T-cell (primary cell): ENCODE measurements at regions not wholly inside any gene's neighbourhood (a gene's known extent, or its start where the extent isn't known, plus 50 kb on each side); places are given as distances from the start of the nearest gene placed in this dataset.

ENCODE experiments used
- ATAC-seq, 4 experiments: fragments of 200-7000 bp in 3 of 4; fragments of 150-1000 bp in 1 of 4; cut with Tn5 transposase; replicated peaks in 1 of 4; 1 replicate in 3 of 4; 2 replicates in 1 of 4; pipeline ENCODE4 v1.10.0; 2021; ENCODE audit warnings: moderate library complexity in 3 of 4, mild to moderate bottlenecking in 2 of 4, moderate number of reproducible peaks in 1 of 4
- CTCF ChIA-PET, 2 donors: fragments of 300-600 bp; sonication (Branson Sonifier 250); formaldehyde crosslinking; loops; one replicate each; lab custom pipeline; 2022; ENCODE audit warnings: antibody characterized with exemption in 2 of 2; lab: Charles Lee
- POLR2A ChIA-PET, 2 donors: fragments of 300-600 bp; sonication (Branson Sonifier 250); formaldehyde crosslinking; loops; one replicate each; lab custom pipeline; 2022; ENCODE audit warnings: antibody characterized with exemption in 2 of 2; lab: Charles Lee
- DNase-seq, 35 experiments: peaks; one replicate each; pipeline versions ENCODE4 v3.0.0 to v3.0.0-alpha.2; 2013 to 2023
- H3K27ac ChIP-seq: one replicate; pipeline ENCODE4 v1.5.1; 2013; ENCODE audit warnings: low read length
- H3K27me3 ChIP-seq, 2 experiments: replicated peaks in 1 of 2; 1 replicate in 1 of 2; 2 replicates in 1 of 2; pipeline versions ENCODE4 v1.6.1 to v1.7.0; 2013; ENCODE audit warnings: low read length in 1 of 2, mixed read lengths in 1 of 2; ENCODE audit not compliant: control insufficient read depth in 2 of 2, insufficient read depth in 2 of 2; ENCODE audit errors: extremely low read depth in 1 of 2
- H3K36me3 ChIP-seq, 2 donors: 1 replicate in 1 of 2; 2 replicates in 1 of 2; pipeline versions ENCODE4 v1.6.1 to v1.7.0; 2013; ENCODE audit warnings: low read length in 1 of 2; ENCODE audit not compliant: control insufficient read depth in 2 of 2, insufficient read depth in 1 of 2; ENCODE audit errors: extremely low read depth in 1 of 2
- H3K4me1 ChIP-seq, 2 experiments: 1 replicate in 1 of 2; 2 replicates in 1 of 2; pipeline versions ENCODE4 v1.6.1 to v1.7.0; 2013; ENCODE audit warnings: low read length in 2 of 2, mixed read lengths in 1 of 2; ENCODE audit not compliant: insufficient read depth in 2 of 2, control insufficient read depth in 1 of 2; ENCODE audit errors: extremely low read depth in 1 of 2
- H3K4me3 ChIP-seq, 2 donors: 1 replicate in 1 of 2; 2 replicates in 1 of 2; pipeline versions ENCODE4 v1.5.1 to v1.7.0; 2013; ENCODE audit warnings: mild to moderate bottlenecking in 2 of 2, low read length in 1 of 2, moderate library complexity in 1 of 2; ENCODE audit not compliant: control insufficient read depth in 1 of 2; ENCODE audit errors: extremely low read depth in 1 of 2
- H3K9me3 ChIP-seq: 2 replicates; pipeline ENCODE4 v1.7.0; 2013
- H3K27ac Mint-ChIP-seq, 2 donors: one replicate each; pipeline ENCODE4 v1.8.0; 2020 to 2021; ENCODE audit warnings: mild to moderate bottlenecking in 2 of 2, mixed read lengths in 2 of 2
- H3K27me3 Mint-ChIP-seq, 2 donors: one replicate each; pipeline ENCODE4 v1.8.0; 2021 to 2022; ENCODE audit warnings: mixed read lengths in 2 of 2
- H3K36me3 Mint-ChIP-seq: one replicate; pipeline ENCODE4 v1.8.0; 2021; ENCODE audit warnings: mixed read lengths
- H3K4me1 Mint-ChIP-seq, 3 donors: one replicate each; pipeline ENCODE4 v1.8.0; 2020 to 2022; ENCODE audit warnings: mixed read lengths in 3 of 3, mild to moderate bottlenecking in 1 of 3
- H3K4me3 Mint-ChIP-seq, 3 donors: one replicate each; pipeline ENCODE4 v1.8.0; 2020 to 2022; ENCODE audit warnings: mild to moderate bottlenecking in 3 of 3, mixed read lengths in 3 of 3, moderate library complexity in 3 of 3
- H3K9me3 Mint-ChIP-seq, 3 donors: one replicate each; pipeline ENCODE4 v1.8.0; 2020 to 2022; ENCODE audit warnings: mixed read lengths in 3 of 3
- WGBS: methylation state at CpG from one replicate; pipeline ENCODE4 v1.1.5; 2013; ENCODE audit warnings: missing lambda C conversion rate; ENCODE audit not compliant: insufficient coverage; 5-methylcytosine and 5-hydroxymethylcytosine counted together

- H3K27ac ChIP-seq, result no peak overlapping the region
- Mint-ChIP-seq H3K4me1 (no peaks in the 10 kb centered on the region), H3K9me3 (peaks cover 5 to 18% (median 10%) of the 10 kb centered on the region in 3 donors), H3K27me3 (no peaks in the 10 kb centered on the region), H3K4me3 (no peak overlapping the region), H3K27ac (no peak overlapping the region), H3K36me3 (no peaks in the 10 kb centered on the region)
- ATAC-seq, result no peak
- H3K36me3 ChIP-seq, result no peaks in the 10 kb centered on the region
- no peaks in the 10 kb centered on the region for H3K9me3 ChIP-seq
- no peaks in the 10 kb centered on the region for H3K27me3 ChIP-seq
- 86% methylated on average over 1 of the region's 4 CpGs for whole genome bisulfite sequencing
- H3K4me3 ChIP-seq, result no peak overlapping the region
- ChIA-PET CTCF (no interaction called here), POLR2A (no interaction called here)
- DNase-seq, result no peak
- H3K4me1 ChIP-seq, result no peaks in the 10 kb centered on the region
Observed at GRCh38 chr5:167307042-167307441, 984.4 kb upstream of the WWC1 start.

- Histone ChIP-seq H3K9me3 (no peaks in the 10 kb centered on the region), H3K36me3 (no peaks in the 10 kb centered on the region), H3K4me1 (no peaks in the 10 kb centered on the region), H3K27me3 (no peaks in the 10 kb centered on the region), H3K4me3 (no peak overlapping the region), H3K27ac (no peak overlapping the region)
- CTCF ChIA-PET, result interaction anchor here in 1 of 2 donors (0.6 kb wide), 1 partner anchor 29 kb away, joined by 3 read pairs; no protein-coding TSS in a partner anchor
- Mint-ChIP-seq H3K4me3 (no peak overlapping the region), H3K36me3 (no peaks in the 10 kb centered on the region), H3K27me3 (no peaks in the 10 kb centered on the region), H3K9me3 (peaks cover 6 to 10% (median 10%) of the 10 kb centered on the region in 3 donors), H3K27ac (no peak overlapping the region), H3K4me1 (no peaks in the 10 kb centered on the region)
- POLR2A ChIA-PET, result no interaction called here
- ATAC-seq, result no peak
- DNase-seq, result no peak
- 75% methylated on average over 4 of the region's 5 CpGs for WGBS
Observed at GRCh38 chr5:167308466-167308865, 983.0 kb upstream of the WWC1 start.

GRCh38 chr5:167309941-167310517 is 981.4 kb upstream of the WWC1 start:
- ATAC-seq, result no peak
- Histone ChIP-seq H3K36me3 (no peaks in the 10 kb centered on the region), H3K27me3 (no peaks in the 10 kb centered on the region), H3K4me1 (no peaks in the 10 kb centered on the region), H3K4me3 (no peak overlapping the region), H3K27ac (no peak overlapping the region), H3K9me3 (no peaks in the 10 kb centered on the region)
- ChIA-PET POLR2A (no interaction called here), CTCF (no interaction called here)
- H3K9me3 Mint-ChIP-seq, result peaks cover 4 to 10% (median 7%) of the 10 kb centered on the region in 3 donors
- WGBS, result 88% methylated on average over 4 of the region's 8 CpGs
- H3K36me3 Mint-ChIP-seq, result no peaks in the 10 kb centered on the region
- no peak for DNase-seq
- H3K4me1 Mint-ChIP-seq, result no peaks in the 10 kb centered on the region
- no peak overlapping the region for H3K4me3 Mint-ChIP-seq
- no peak overlapping the region for H3K27ac Mint-ChIP-seq
- no peaks in the 10 kb centered on the region for H3K27me3 Mint-ChIP-seq

GRCh38 chr5:167311340-167311739 is 980.1 kb upstream of the WWC1 start:
- ATAC-seq, result no peak

DNA sequence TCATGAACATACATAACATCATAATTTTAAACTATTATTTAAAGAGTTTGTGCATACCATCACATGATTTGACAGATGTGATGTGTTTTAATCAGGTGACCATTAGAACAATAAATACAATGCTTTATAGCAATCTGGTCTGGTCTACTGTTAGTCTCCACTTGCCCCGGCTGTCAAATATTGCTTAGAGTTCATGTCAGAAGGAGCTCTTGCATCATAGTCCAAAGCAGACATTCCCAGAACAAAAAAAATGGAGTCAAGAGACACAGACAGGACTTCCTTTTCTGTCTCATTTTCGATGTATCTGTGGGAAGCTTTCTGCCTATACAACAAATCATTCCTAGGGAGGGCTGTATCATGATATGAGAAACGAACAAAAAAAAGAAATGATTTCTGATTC is 979.2 kb upstream of the WWC1 start:
- H3K27ac ChIP-seq, result no peak overlapping the region
- Mint-ChIP-seq H3K4me1 (no peaks in the 10 kb centered on the region), H3K4me3 (no peak overlapping the region), H3K9me3 (peaks cover 7 to 16% (median 8%) of the 10 kb centered on the region in 3 donors), H3K36me3 (no peaks in the 10 kb centered on the region), H3K27me3 (no peaks in the 10 kb centered on the region), H3K27ac (no peak overlapping the region)
- no peaks in the 10 kb centered on the region for H3K9me3 ChIP-seq
- no peak overlapping the region for H3K4me3 ChIP-seq
- ATAC-seq (no peak), DNase-seq (no peak)
- CTCF ChIA-PET, result no interaction called here
- POLR2A ChIA-PET, result no interaction called here
- H3K27me3 ChIP-seq, result no peaks in the 10 kb centered on the region
- H3K36me3 ChIP-seq, result no peaks in the 10 kb centered on the region
- H3K4me1 ChIP-seq, result no peaks in the 10 kb centered on the region
- 80% methylated on average over 1 of the region's 3 CpGs for WGBS

More at GRCh38 chr5:167311340-167311739, 980.1 kb upstream of the WWC1 start:
- DNase-seq, result no peak
- CTCF ChIA-PET, result no interaction called here
- Histone ChIP-seq H3K4me3 (no peak overlapping the region), H3K36me3 (no peaks in the 10 kb centered on the region), H3K27ac (no peak overlapping the region), H3K9me3 (no peaks in the 10 kb centered on the region), H3K4me1 (no peaks in the 10 kb centered on the region), H3K27me3 (no peaks in the 10 kb centered on the region)
- WGBS, result no CpG with 5 or more reads among the region's 3 CpGs
- Mint-ChIP-seq H3K36me3 (no peaks in the 10 kb centered on the region), H3K27ac (no peak overlapping the region), H3K4me3 (no peak overlapping the region), H3K27me3 (no peaks in the 10 kb centered on the region), H3K4me1 (no peaks in the 10 kb centered on the region), H3K9me3 (peaks cover 3 to 10% (median 6%) of the 10 kb centered on the region in 3 donors)
- POLR2A ChIA-PET, result no interaction called here

DNA sequence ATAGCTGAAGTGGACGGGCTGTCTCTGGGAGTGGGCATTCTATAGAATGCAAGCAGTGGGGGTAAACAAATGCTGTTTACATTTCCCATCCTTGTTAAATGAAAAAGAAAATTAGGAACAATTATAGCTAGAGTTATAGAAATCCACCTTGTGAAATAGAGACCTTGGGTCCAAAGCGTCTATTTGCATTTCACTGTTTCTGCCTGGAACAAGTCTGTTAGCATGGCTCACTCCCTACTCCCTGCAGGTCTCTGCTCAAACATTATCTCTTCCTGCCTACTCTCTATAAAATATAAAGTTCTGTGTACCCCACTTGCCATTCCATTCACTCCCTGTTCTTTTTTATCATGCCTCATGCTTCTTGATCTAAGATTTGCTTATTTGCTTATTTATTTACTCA is 975.7 kb upstream of the WWC1 start:
- Histone ChIP-seq H3K9me3 (no peaks in the 10 kb centered on the region), H3K4me1 (no peaks in the 10 kb centered on the region), H3K27ac (no peak overlapping the region), H3K27me3 (no peaks in the 10 kb centered on the region), H3K36me3 (no peaks in the 10 kb centered on the region), H3K4me3 (no peak overlapping the region)
- DNase-seq, result no peak
- H3K4me1 Mint-ChIP-seq, result no peaks in the 10 kb centered on the region
- POLR2A ChIA-PET, result no interaction called here
- ATAC-seq, result no peak
- CTCF ChIA-PET, result no interaction called here
- H3K4me3 Mint-ChIP-seq, result no peak overlapping the region
- 80% methylated on average over 1 of the region's 2 CpGs for WGBS
- H3K27me3 Mint-ChIP-seq, result no peaks in the 10 kb centered on the region
- H3K9me3 Mint-ChIP-seq, result peaks cover 8 to 18% (median 12%) of the 10 kb centered on the region in 3 donors
- H3K36me3 Mint-ChIP-seq, result no peaks in the 10 kb centered on the region
- no peak overlapping the region for H3K27ac Mint-ChIP-seq

GRCh38 chr5:167317884-167318283 is 973.6 kb upstream of the WWC1 start:
- Mint-ChIP-seq H3K9me3 (peaks cover 4 to 18% (median 12%) of the 10 kb centered on the region in 3 donors), H3K4me1 (no peaks in the 10 kb centered on the region), H3K36me3 (no peaks in the 10 kb centered on the region), H3K27ac (no peak overlapping the region), H3K4me3 (no peak overlapping the region), H3K27me3 (no peaks in the 10 kb centered on the region)
- ChIA-PET POLR2A (no interaction called here), CTCF (no interaction called here)
- no peak overlapping the region for H3K4me3 ChIP-seq
- H3K4me1 ChIP-seq, result no peaks in the 10 kb centered on the region
- 50% methylated on average over 1 of the region's 3 CpGs for WGBS
- H3K27me3 ChIP-seq, result no peaks in the 10 kb centered on the region
- H3K9me3 ChIP-seq, result no peaks in the 10 kb centered on the region
- ATAC-seq (no peak), DNase-seq (no peak)
- no peaks in the 10 kb centered on the region for H3K36me3 ChIP-seq
- no peak overlapping the region for H3K27ac ChIP-seq
